DND-41 (cell line): ENCODE measurements at regions not wholly inside any gene's neighbourhood (a gene's known extent, or its start where the extent isn't known, plus 50 kb on each side); places are given as distances from the start of the nearest gene placed in this dataset.

ENCODE experiments used
- ATAC-seq: fragments of 200-7000 bp; cut with Tn5 transposase; 3 replicates; pipeline ENCODE4 v1.9.1; 2021; ENCODE audit warnings: low read depth; ENCODE audit not compliant: insufficient read depth
- DNase-seq: peaks from one replicate; pipeline ENCODE4 v3.0.0-alpha.2; 2020
- H2AFZ ChIP-seq: 2 replicates; pipeline ENCODE4 v1.6.0; 2012; ENCODE audit warnings: low read depth, low read length
- H3K27ac ChIP-seq: 2 replicates; pipeline ENCODE4 v1.5.1; 2012; ENCODE audit warnings: low read length, inconsistent platforms
- H3K27me3 ChIP-seq: fragments of 200-600 bp; sonication (generic); 2 replicates; pipeline ENCODE4 v1.6.0; 2012; ENCODE audit warnings: low read length, mild to moderate bottlenecking, inconsistent platforms; ENCODE audit not compliant: insufficient read depth, poor library complexity
- H3K36me3 ChIP-seq: 2 replicates; pipeline ENCODE4 v1.5.1; 2012; ENCODE audit warnings: low read length, inconsistent platforms; ENCODE audit not compliant: insufficient read depth
- H3K4me1 ChIP-seq: 2 replicates; pipeline ENCODE4 v1.5.1; 2012; ENCODE audit warnings: mild to moderate bottlenecking, low read length; ENCODE audit not compliant: insufficient read depth
- H3K4me2 ChIP-seq: 2 replicates; pipeline ENCODE4 v1.6.0; 2012; ENCODE audit warnings: mild to moderate bottlenecking, moderate library complexity, low read length, inconsistent platforms; ENCODE audit not compliant: insufficient read depth
- H3K4me3 ChIP-seq, 2 experiments: fragments of 200-600 bp in 1 of 2; shearing (Covaris generic) in 1 of 2; 2 replicates each; pipeline ENCODE4 v1.5.1; 2012 to 2016; ENCODE audit warnings: inconsistent platforms in 2 of 2, low read length in 2 of 2, mild to moderate bottlenecking in 2 of 2, low read depth in 1 of 2, moderate library complexity in 1 of 2
- H3K79me2 ChIP-seq: 2 replicates; pipeline ENCODE4 v1.6.0; 2012; ENCODE audit warnings: low read length, inconsistent platforms; ENCODE audit not compliant: insufficient read depth
- H3K9ac ChIP-seq: 2 replicates; pipeline ENCODE4 v1.6.0; 2012; ENCODE audit warnings: low read depth, mild to moderate bottlenecking, inconsistent platforms, low read length, moderate library complexity
- H3K9me3 ChIP-seq: 2 replicates; pipeline ENCODE4 v1.5.1; 2012; ENCODE audit warnings: low read length, moderate library complexity, mild to moderate bottlenecking, inconsistent platforms; ENCODE audit not compliant: insufficient read depth, severe bottlenecking
- H4K20me1 ChIP-seq: 2 replicates; pipeline ENCODE4 v1.6.0; 2012; ENCODE audit warnings: low read length; ENCODE audit not compliant: insufficient read depth
- EZH2 ChIP-seq: IDR thresholded peaks from 3 replicates; pipeline ENCODE4 v1.6.1; 2012; ENCODE audit warnings: borderline replicate concordance, low read depth, mild to moderate bottlenecking, moderate library complexity, low read length, inconsistent platforms; ENCODE audit not compliant: severe bottlenecking
- TF ChIP-seq, protein P1 (sequence below): IDR thresholded peaks from 2 replicates; pipeline ENCODE4 v1.5.1; 2012; ENCODE audit warnings: borderline replicate concordance, low read length, moderate library complexity, mild to moderate bottlenecking; ENCODE audit not compliant: poor library complexity, severe bottlenecking; ENCODE audit errors: extremely low read depth

DNA sequence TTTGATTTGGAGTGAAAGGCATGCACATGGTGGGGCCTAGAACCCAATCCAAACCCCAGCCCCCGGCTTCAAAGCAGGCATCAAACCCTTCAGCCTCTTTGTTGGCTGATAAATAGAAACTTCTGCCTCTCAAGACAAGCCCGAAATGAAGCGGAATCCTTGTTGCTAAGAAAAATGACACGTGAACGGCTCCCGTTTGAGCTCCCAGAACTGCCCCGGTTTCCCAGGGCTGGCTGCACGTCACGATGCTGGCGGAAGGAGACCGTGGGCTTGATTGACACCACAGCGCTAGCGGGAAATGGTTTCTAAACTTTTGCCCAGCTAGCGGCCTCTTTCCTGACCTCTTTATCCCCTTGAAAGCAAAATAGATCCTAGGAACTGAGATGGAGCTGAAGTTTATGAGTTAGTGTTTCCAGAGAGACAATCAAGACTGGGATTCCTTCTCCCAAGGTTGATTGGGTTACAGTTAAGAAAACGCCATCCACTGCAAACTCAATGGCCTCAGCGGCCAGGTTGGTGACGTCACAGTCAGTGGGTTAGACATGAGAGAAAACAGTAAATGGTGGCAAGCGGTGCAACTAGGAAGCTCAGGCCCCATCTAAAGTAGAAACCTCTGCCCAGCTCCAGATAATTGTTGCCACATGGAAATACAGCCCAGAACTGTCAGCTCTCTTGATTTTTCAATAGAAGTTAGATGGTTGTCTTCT, 117.0 kb downstream of the ANKRD60 start:
- H3K79me2 ChIP-seq = no peaks in the 10 kb centered on the region
- H3K4me2 ChIP-seq = no peak overlapping the region
- H2AFZ ChIP-seq = no peak overlapping the region
- no peaks in the 10 kb centered on the region for H3K36me3 ChIP-seq
- H4K20me1 ChIP-seq = no peaks in the 10 kb centered on the region
- H3K9ac ChIP-seq = no peak overlapping the region
- ATAC-seq = no peak
- DNase-seq = no peak
- H3K9me3 ChIP-seq = peaks cover 6% of the 10 kb centered on the region
- TF ChIP-seq, protein P1, sequence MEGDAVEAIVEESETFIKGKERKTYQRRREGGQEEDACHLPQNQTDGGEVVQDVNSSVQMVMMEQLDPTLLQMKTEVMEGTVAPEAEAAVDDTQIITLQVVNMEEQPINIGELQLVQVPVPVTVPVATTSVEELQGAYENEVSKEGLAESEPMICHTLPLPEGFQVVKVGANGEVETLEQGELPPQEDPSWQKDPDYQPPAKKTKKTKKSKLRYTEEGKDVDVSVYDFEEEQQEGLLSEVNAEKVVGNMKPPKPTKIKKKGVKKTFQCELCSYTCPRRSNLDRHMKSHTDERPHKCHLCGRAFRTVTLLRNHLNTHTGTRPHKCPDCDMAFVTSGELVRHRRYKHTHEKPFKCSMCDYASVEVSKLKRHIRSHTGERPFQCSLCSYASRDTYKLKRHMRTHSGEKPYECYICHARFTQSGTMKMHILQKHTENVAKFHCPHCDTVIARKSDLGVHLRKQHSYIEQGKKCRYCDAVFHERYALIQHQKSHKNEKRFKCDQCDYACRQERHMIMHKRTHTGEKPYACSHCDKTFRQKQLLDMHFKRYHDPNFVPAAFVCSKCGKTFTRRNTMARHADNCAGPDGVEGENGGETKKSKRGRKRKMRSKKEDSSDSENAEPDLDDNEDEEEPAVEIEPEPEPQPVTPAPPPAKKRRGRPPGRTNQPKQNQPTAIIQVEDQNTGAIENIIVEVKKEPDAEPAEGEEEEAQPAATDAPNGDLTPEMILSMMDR = no peak
- TF ChIP-seq EZH2 = no peak
- no peak overlapping the region for H3K27ac ChIP-seq
- H3K4me1 ChIP-seq = no peaks in the 10 kb centered on the region
- H3K27me3 ChIP-seq = no peaks in the 10 kb centered on the region
- no peak overlapping the region for H3K4me3 ChIP-seq

GRCh38 chr20:58109918-58110635, 118.4 kb downstream of the ANKRD60 start:
- DNase-seq = no peak
- TF ChIP-seq, protein P1 = no peak
- no peak for TF ChIP-seq EZH2
- Histone ChIP-seq H3K4me2 (no peak overlapping the region), H3K79me2 (no peaks in the 10 kb centered on the region), H4K20me1 (no peaks in the 10 kb centered on the region), H3K9me3 (peaks cover 6% of the 10 kb centered on the region), H3K4me1 (no peaks in the 10 kb centered on the region), H3K36me3 (no peaks in the 10 kb centered on the region), H2AFZ (no peak overlapping the region), H3K27me3 (no peaks in the 10 kb centered on the region), H3K4me3 (no peak overlapping the region), H3K27ac (no peak overlapping the region), H3K9ac (no peak overlapping the region)
- no peak for ATAC-seq

GRCh38 chr20:58109126-58109880, 119.2 kb downstream of the ANKRD60 start:
- Histone ChIP-seq H3K27me3 (no peaks in the 10 kb centered on the region), H3K9ac (no peak overlapping the region), H3K27ac (no peak overlapping the region), H2AFZ (no peak overlapping the region), H3K4me1 (no peaks in the 10 kb centered on the region), H3K4me3 (no peak overlapping the region), H3K79me2 (no peaks in the 10 kb centered on the region), H3K4me2 (no peak overlapping the region), H3K9me3 (peaks cover 6% of the 10 kb centered on the region), H4K20me1 (no peaks in the 10 kb centered on the region), H3K36me3 (no peaks in the 10 kb centered on the region)
- ATAC-seq = no peak
- no peak for TF ChIP-seq EZH2
- TF ChIP-seq, protein P1 = no peak
- DNase-seq = no peak
